H9 (cell line): ENCODE measurements at regions not wholly inside any gene's neighbourhood (a gene's known extent, or its start where the extent isn't known, plus 50 kb on each side); places are given as distances from the start of the nearest gene placed in this dataset.

Source experiments
- DNase-seq: peaks from one replicate; pipeline ENCODE4 v3.0.0-alpha.2; 2017
- H2AFZ ChIP-seq: one replicate; pipeline ENCODE4 v1.6.1; 2013; ENCODE audit warnings: mild to moderate bottlenecking, low read length, control low read depth, moderate library complexity
- H2AK5ac ChIP-seq: 2 replicates; pipeline ENCODE4 v1.6.1; 2013; ENCODE audit warnings: low read length, control low read depth, mixed read lengths; ENCODE audit not compliant: insufficient read length
- H2BK120ac ChIP-seq: one replicate; pipeline ENCODE4 v1.6.1; 2013; ENCODE audit warnings: low read depth, mild to moderate bottlenecking, low read length, control low read depth, inconsistent platforms; ENCODE audit not compliant: poor library complexity, severe bottlenecking
- H2BK12ac ChIP-seq: 2 replicates; pipeline ENCODE4 v1.6.1; 2013; ENCODE audit warnings: low read length, control low read depth, mixed read lengths, low read depth; ENCODE audit not compliant: insufficient read length
- H2BK15ac ChIP-seq: 2 replicates; pipeline ENCODE4 v1.6.1; 2013; ENCODE audit warnings: low read depth, low read length, control low read depth
- H2BK20ac ChIP-seq: one replicate; pipeline ENCODE4 v1.6.1; 2013; ENCODE audit warnings: low read depth, mild to moderate bottlenecking, low read length, control low read depth, inconsistent platforms; ENCODE audit not compliant: poor library complexity, severe bottlenecking
- H2BK5ac ChIP-seq: 2 replicates; pipeline ENCODE4 v1.6.1; 2013; ENCODE audit warnings: low read length, control low read depth, mixed read lengths; ENCODE audit not compliant: insufficient read length
- H3K14ac ChIP-seq: 2 replicates; pipeline ENCODE4 v1.6.1; 2013; ENCODE audit warnings: low read length, control low read depth; ENCODE audit not compliant: insufficient read depth
- H3K18ac ChIP-seq: 2 replicates; pipeline ENCODE4 v1.6.1; 2013; ENCODE audit warnings: low read depth, mild to moderate bottlenecking, mixed read lengths, low read length, control low read depth; ENCODE audit not compliant: insufficient read length
- H3K23ac ChIP-seq: 2 replicates; pipeline ENCODE4 v1.6.1; 2013; ENCODE audit warnings: low read length, control low read depth, mixed read lengths, low read depth; ENCODE audit not compliant: insufficient read length
- H3K23me2 ChIP-seq: 2 replicates; pipeline ENCODE4 v1.6.1; 2013; ENCODE audit warnings: low read depth, mild to moderate bottlenecking, mixed read lengths, low read length, control low read depth; ENCODE audit not compliant: insufficient read length, poor library complexity, severe bottlenecking
- H3K27ac ChIP-seq: 2 replicates; pipeline ENCODE4 v1.5.1; 2013; ENCODE audit warnings: low read length, control low read depth, mixed read lengths, low read depth; ENCODE audit not compliant: insufficient read length
- H3K27me3 ChIP-seq: 2 replicates; pipeline ENCODE4 v1.6.1; 2013; ENCODE audit warnings: low read length, control low read depth, inconsistent platforms; ENCODE audit not compliant: insufficient read depth
- H3K4ac ChIP-seq: 2 replicates; pipeline ENCODE4 v1.6.1; 2013; ENCODE audit warnings: low read depth, mild to moderate bottlenecking, control low read depth, inconsistent platforms, low read length, moderate library complexity
- H3K4me1 ChIP-seq: 2 replicates; pipeline ENCODE4 v1.6.1; 2013; ENCODE audit warnings: low read length, control low read depth, inconsistent platforms; ENCODE audit not compliant: insufficient read depth
- H3K4me2 ChIP-seq: 2 replicates; pipeline ENCODE4 v1.6.1; 2013; ENCODE audit warnings: low read length, control low read depth, mixed read lengths; ENCODE audit not compliant: insufficient read length, insufficient read depth
- H3K56ac ChIP-seq: 2 replicates; pipeline ENCODE4 v1.6.1; 2013; ENCODE audit warnings: low read depth, mild to moderate bottlenecking, mixed read lengths, low read length, control low read depth; ENCODE audit not compliant: insufficient read length
- H3K79me1 ChIP-seq: 2 replicates; pipeline ENCODE4 v1.6.1; 2013; ENCODE audit warnings: low read depth, mild to moderate bottlenecking, moderate library complexity, low read length, control low read depth, inconsistent platforms; ENCODE audit not compliant: insufficient read depth, poor library complexity, severe bottlenecking
- H3K79me2 ChIP-seq: 2 replicates; pipeline ENCODE4 v1.6.1; 2013; ENCODE audit warnings: low read length, control low read depth, inconsistent platforms; ENCODE audit not compliant: insufficient read depth
- H3K9ac ChIP-seq: 2 replicates; pipeline ENCODE4 v1.6.1; 2013; ENCODE audit warnings: low read length, control low read depth, mixed read lengths; ENCODE audit not compliant: insufficient read length; ENCODE audit errors: extremely low read depth
- H3K9me3 ChIP-seq: one replicate; pipeline ENCODE4 v1.6.1; 2013; ENCODE audit warnings: low read depth, low read length, inconsistent platforms; ENCODE audit not compliant: control insufficient read depth
- H3T11ph ChIP-seq: one replicate; pipeline ENCODE4 v1.6.1; 2013; ENCODE audit warnings: mild to moderate bottlenecking, low read length, control low read depth, inconsistent platforms
- H4K20me1 ChIP-seq: one replicate; pipeline ENCODE4 v1.6.1; 2013; ENCODE audit not compliant: control insufficient read depth, insufficient read length, insufficient read depth
- H4K5ac ChIP-seq: 2 replicates; pipeline ENCODE4 v1.6.1; 2013; ENCODE audit warnings: low read depth, mild to moderate bottlenecking, mixed read lengths, low read length, control low read depth; ENCODE audit not compliant: insufficient read length
- H4K8ac ChIP-seq: replicated peaks from 2 replicates; pipeline ENCODE4 v1.6.1; 2013; ENCODE audit warnings: low read length, control low read depth, mixed read lengths, low read depth; ENCODE audit not compliant: insufficient read length
- H4K91ac ChIP-seq: 2 replicates; pipeline ENCODE4 v1.6.1; 2013; ENCODE audit warnings: low read depth, mild to moderate bottlenecking, moderate library complexity, mixed read lengths, low read length, control low read depth; ENCODE audit not compliant: insufficient read length
- H3K27ac Mint-ChIP-seq, 3 experiments: 2 replicates in 2 of 3; 3 replicates in 1 of 3; pipeline ENCODE4 v1.8.0; 2020 to 2021; ENCODE audit warnings: mixed read lengths in 3 of 3, mild to moderate bottlenecking in 1 of 3, moderate library complexity in 1 of 3
- H3K27me3 Mint-ChIP-seq: 2 replicates; pipeline ENCODE4 v1.8.0; 2021; ENCODE audit warnings: low read depth, mild to moderate bottlenecking, moderate library complexity, mixed read lengths
- H3K36me3 Mint-ChIP-seq, 3 experiments: 2 replicates in 2 of 3; 3 replicates in 1 of 3; pipeline ENCODE4 v1.8.0; 2020 to 2021; ENCODE audit warnings: low read depth in 3 of 3, mixed read lengths in 3 of 3; ENCODE audit not compliant: insufficient read depth in 1 of 3
- H3K4me1 Mint-ChIP-seq, 2 experiments: 2 replicates each; pipeline ENCODE4 v1.8.0; 2020; ENCODE audit warnings: mixed read lengths in 2 of 2
- H3K4me3 Mint-ChIP-seq, 2 experiments: 2 replicates in 1 of 2; 3 replicates in 1 of 2; pipeline ENCODE4 v1.8.0; 2020 to 2021; ENCODE audit warnings: mild to moderate bottlenecking in 2 of 2, mixed read lengths in 2 of 2, moderate library complexity in 1 of 2
- H3K9me3 Mint-ChIP-seq, 2 experiments: 2 replicates in 1 of 2; 3 replicates in 1 of 2; pipeline ENCODE4 v1.8.0; 2020; ENCODE audit warnings: mild to moderate bottlenecking in 2 of 2, mixed read lengths in 2 of 2, moderate library complexity in 1 of 2
- WGBS: extraction: QIAGEN DNeasy Blood & Tissue Kit; methylation state at CpG from one replicate; pipeline ENCODE4 v1.1.7; 2013; ENCODE audit warnings: missing lambda C conversion rate, low lambda C conversion rate, mixed read lengths; ENCODE audit not compliant: insufficient read length; ENCODE audit errors: extremely low coverage; 5-methylcytosine and 5-hydroxymethylcytosine counted together
- TF ChIP-seq, protein P1 (sequence below): fragments of 200-600 bp; sonication (generic); conservative IDR thresholded peaks from 3 replicates; pipeline ENCODE4 v1.8.0; 2021; ENCODE audit warnings: antibody characterized with exemption, mild to moderate bottlenecking

- no peak overlapping the region for H3K27ac Mint-ChIP-seq
- H4K5ac ChIP-seq, result no peak overlapping the region
- TF ChIP-seq, protein P1, sequence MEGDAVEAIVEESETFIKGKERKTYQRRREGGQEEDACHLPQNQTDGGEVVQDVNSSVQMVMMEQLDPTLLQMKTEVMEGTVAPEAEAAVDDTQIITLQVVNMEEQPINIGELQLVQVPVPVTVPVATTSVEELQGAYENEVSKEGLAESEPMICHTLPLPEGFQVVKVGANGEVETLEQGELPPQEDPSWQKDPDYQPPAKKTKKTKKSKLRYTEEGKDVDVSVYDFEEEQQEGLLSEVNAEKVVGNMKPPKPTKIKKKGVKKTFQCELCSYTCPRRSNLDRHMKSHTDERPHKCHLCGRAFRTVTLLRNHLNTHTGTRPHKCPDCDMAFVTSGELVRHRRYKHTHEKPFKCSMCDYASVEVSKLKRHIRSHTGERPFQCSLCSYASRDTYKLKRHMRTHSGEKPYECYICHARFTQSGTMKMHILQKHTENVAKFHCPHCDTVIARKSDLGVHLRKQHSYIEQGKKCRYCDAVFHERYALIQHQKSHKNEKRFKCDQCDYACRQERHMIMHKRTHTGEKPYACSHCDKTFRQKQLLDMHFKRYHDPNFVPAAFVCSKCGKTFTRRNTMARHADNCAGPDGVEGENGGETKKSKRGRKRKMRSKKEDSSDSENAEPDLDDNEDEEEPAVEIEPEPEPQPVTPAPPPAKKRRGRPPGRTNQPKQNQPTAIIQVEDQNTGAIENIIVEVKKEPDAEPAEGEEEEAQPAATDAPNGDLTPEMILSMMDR, result no peak
Observed at GRCh38 chr9:87803623-87804345, 77.9 kb downstream of the CTSL start.

More at GRCh38 chr9:87803623-87804345, 77.9 kb downstream of the CTSL start:
- H2BK20ac ChIP-seq, result no peak overlapping the region
- H3K18ac ChIP-seq, result no peak overlapping the region
- H3K23ac ChIP-seq, result no peak overlapping the region
- Mint-ChIP-seq H3K27me3 (peaks cover 11% of the 10 kb centered on the region), H3K4me3 (no peak overlapping the region), H3K36me3 (peaks cover 4 to 15% (median 9%) of the 10 kb centered on the region in 3 experiments; a peak in 6 of 7 replicates), H3K9me3 (peaks cover 12 to 14% of the 10 kb centered on the region in 2 experiments), H3K4me1 (peaks cover 0 to 3% of the 10 kb centered on the region in 2 experiments; a peak in 1 of 4 replicates)
- no peak overlapping the region for H2BK120ac ChIP-seq
- H3K27ac ChIP-seq, result no peak overlapping the region
- peaks cover 7% of the 10 kb centered on the region for H3K9me3 ChIP-seq
- H3K27me3 ChIP-seq, result no peaks in the 10 kb centered on the region
- H2AFZ ChIP-seq, result no peak overlapping the region
- H3K14ac ChIP-seq, result no peak overlapping the region
- H2BK5ac ChIP-seq, result no peak overlapping the region
- no peak overlapping the region for H4K91ac ChIP-seq
- no peak for DNase-seq
- no peak overlapping the region for H3T11ph ChIP-seq
- no peaks in the 10 kb centered on the region for H3K79me1 ChIP-seq
- H3K4me1 ChIP-seq, result no peaks in the 10 kb centered on the region
- no peak overlapping the region for H3K9ac ChIP-seq
- no peak overlapping the region for H2BK15ac ChIP-seq
- no peak overlapping the region for H3K4me2 ChIP-seq
- H3K23me2 ChIP-seq, result no peaks in the 10 kb centered on the region
- H4K20me1 ChIP-seq, result no peaks in the 10 kb centered on the region
- no peak overlapping the region for H3K4ac ChIP-seq
- no peak overlapping the region for H2AK5ac ChIP-seq
- H3K56ac ChIP-seq, result no peak overlapping the region
- H3K79me2 ChIP-seq, result no peaks in the 10 kb centered on the region
- no peak overlapping the region for H4K8ac ChIP-seq
- WGBS, result no CpG with 5 or more reads among the region's 9 CpGs
- H2BK12ac ChIP-seq, result no peak overlapping the region
